ENCODE measurements at regions not wholly inside any gene's neighbourhood (a gene's known extent, or its start where the extent isn't known, plus 50 kb on each side); places are given as distances from the start of the nearest gene placed in this dataset.

DNA sequence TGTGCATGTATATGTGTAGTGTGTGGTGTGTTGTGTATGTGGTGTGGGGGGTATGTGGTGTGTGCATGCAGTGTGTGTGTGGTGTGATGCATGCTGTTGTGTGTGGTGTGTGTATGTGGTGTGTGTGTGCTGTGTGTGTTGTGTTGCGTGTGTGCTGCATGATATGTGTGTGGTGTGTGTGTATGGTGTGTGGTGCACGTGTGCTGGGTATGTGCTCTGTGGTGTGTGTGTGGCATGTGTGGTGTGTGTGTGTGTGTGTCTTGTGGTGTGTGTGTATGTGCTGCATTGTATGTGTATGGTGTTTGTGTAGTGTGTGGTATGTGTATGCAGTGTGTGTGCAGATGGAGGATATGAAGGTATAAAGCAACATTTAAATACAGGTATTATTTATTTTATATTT is 50.5 kb upstream of the CKS2 start:
- BruUV-seq (replicated peaks), result no TSS peak
- no peak overlapping the region for H3K27ac Mint-ChIP-seq (ENCODE audit: unreplicated experiment)
- CTCF ChIA-PET, result no interaction called here
- no peak overlapping the region for H3K4me3 Mint-ChIP-seq (ENCODE audit: low read depth, unreplicated experiment)
- intact Hi-C loops (cut with micrococcal nuclease; ENCODE audit: unreplicated experiment), result no loop called here
- H3K27me3 Mint-ChIP-seq (ENCODE audit: unreplicated experiment), result no peaks in the 10 kb centered on the region
- no peak for DNase-seq
- H3K9me3 Mint-ChIP-seq (ENCODE audit: low read depth, unreplicated experiment), result no peaks in the 10 kb centered on the region
- TF ChIP-seq, protein P1, sequence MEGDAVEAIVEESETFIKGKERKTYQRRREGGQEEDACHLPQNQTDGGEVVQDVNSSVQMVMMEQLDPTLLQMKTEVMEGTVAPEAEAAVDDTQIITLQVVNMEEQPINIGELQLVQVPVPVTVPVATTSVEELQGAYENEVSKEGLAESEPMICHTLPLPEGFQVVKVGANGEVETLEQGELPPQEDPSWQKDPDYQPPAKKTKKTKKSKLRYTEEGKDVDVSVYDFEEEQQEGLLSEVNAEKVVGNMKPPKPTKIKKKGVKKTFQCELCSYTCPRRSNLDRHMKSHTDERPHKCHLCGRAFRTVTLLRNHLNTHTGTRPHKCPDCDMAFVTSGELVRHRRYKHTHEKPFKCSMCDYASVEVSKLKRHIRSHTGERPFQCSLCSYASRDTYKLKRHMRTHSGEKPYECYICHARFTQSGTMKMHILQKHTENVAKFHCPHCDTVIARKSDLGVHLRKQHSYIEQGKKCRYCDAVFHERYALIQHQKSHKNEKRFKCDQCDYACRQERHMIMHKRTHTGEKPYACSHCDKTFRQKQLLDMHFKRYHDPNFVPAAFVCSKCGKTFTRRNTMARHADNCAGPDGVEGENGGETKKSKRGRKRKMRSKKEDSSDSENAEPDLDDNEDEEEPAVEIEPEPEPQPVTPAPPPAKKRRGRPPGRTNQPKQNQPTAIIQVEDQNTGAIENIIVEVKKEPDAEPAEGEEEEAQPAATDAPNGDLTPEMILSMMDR (IDR thresholded peaks at IDR 0.05; ENCODE audit: unreplicated experiment), result no peak
- no peaks in the 10 kb centered on the region for H3K4me1 Mint-ChIP-seq (ENCODE audit: low read depth, unreplicated experiment)
- H3K36me3 Mint-ChIP-seq (ENCODE audit: insufficient read depth, unreplicated experiment), result no peaks in the 10 kb centered on the region

Data from Calu3 (cell line).